HG03060 (cell line): ENCODE measurements at regions not wholly inside any gene's neighbourhood (a gene's known extent, or its start where the extent isn't known, plus 50 kb on each side); places are given as distances from the start of the nearest gene placed in this dataset.

Source experiments
- ATAC-seq: cut with Tn5 transposase; IDR thresholded peaks from one replicate; pipeline ENCODE4 v1.9.1; 2021; ENCODE audit warnings: low read depth, moderate number of reproducible peaks; ENCODE audit not compliant: unreplicated experiment

DNA sequence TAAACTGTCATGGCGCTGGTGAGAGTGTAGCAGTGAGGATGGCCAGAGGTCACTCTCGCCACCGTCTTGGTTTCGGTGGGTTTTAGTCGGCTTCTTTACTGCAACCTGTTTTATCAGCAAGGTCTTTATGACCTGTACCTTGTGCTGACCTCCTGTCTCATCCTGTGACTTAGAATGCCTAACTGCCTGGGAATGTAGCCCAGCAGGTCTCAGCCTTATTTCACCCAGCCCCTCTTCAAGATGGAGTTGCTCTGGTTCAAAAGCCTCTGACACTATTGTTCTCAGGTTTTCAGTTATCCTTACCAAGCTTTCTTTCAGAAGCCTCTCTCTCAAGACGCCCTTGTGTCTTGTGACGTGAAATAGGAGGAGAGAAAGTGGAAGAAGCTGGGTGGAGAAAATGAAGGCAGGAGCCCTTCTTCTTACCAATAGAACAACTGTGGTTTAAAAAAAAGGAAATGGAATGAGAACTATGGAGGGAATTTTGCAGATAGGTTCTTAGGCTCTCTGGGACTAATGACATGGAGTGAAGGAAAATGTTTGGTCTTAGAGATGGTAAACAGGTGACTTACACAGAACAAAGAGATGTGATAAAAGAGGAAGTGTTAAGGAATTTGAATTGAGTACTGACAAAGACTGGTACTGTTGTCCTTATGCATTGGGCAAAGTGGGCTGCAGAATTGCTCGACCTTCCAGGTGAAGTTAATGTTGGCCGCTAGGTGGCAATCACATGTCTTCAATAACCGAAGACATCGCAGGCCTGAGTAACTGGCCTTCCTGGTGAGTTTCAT, 133.3 kb upstream of the RAI14 start:
- peak; percentile 83 for ATAC-seq

- no peak for ATAC-seq
These were observed 132.8 kb upstream of the RAI14 start for GRCh38 chr5:34523387-34523726.

- no peak for ATAC-seq
These were observed 132.0 kb upstream of the RAI14 start for GRCh38 chr5:34524123-34524522.

- no peak for ATAC-seq
These were observed 130.4 kb upstream of the RAI14 start for GRCh38 chr5:34525761-34526160.

GRCh38 chr5:34526682-34527305, 129.3 kb upstream of the RAI14 start:
- no peak for ATAC-seq

GRCh38 chr5:34529581-34530331, 126.4 kb upstream of the RAI14 start:
- ATAC-seq: no peak

- no peak for ATAC-seq
These were observed 125.5 kb upstream of the RAI14 start for GRCh38 chr5:34530637-34531036.

- no peak for ATAC-seq
These were observed 124.3 kb upstream of the RAI14 start for GRCh38 chr5:34531751-34532360.

GRCh38 chr5:34533582-34534522, 122.3 kb upstream of the RAI14 start:
- ATAC-seq: peak; percentile 79

DNA sequence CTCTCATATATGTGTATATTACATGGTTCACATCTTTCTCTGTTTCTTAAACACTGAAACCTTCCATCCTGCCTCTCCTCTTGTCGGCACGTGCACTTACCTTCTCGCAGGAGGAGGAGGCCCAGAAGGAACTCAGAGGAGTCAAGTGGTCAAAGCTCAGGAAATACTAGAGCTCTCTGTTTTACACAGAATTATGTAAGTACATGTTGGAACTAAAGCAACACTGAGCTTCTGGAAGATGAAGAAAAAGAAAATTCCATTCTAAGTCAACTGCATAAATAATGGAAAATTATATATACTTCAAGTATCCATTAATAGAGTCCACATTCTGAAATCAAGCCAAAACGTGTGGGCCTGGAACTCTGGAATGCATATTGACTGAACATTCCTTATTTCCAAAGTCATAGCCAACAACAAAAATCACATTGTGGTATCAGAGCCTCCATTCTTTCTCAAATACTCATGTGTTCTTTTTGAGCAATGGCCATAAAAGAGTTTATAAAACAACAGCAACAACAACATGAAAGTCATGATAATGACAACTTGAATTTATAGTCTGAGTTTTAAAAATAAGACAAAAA, 121.5 kb upstream of the RAI14 start:
- ATAC-seq: no peak

DNA sequence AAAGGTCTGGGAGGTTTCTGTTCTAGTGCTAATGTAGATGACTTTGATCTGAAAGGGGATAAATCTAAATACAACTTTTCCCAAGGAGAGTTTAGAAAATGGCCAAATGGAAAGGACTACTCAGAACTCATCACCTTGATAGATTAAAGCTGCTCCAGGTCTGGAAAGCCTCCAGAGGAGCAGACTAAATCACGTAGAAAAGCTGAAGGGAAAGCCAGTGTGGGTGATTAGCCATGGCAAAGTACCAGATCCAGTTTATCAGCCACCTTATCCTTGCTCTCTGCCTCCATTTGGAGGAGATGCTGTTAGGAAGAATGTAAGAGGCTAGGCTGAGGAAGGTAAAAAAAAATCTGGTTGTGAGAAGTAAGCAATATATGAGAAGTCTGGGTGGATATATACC, 120.7 kb upstream of the RAI14 start:
- no peak for ATAC-seq

- ATAC-seq: no peak
These were observed 120.0 kb upstream of the RAI14 start for GRCh38 chr5:34535944-34536623.

DNA sequence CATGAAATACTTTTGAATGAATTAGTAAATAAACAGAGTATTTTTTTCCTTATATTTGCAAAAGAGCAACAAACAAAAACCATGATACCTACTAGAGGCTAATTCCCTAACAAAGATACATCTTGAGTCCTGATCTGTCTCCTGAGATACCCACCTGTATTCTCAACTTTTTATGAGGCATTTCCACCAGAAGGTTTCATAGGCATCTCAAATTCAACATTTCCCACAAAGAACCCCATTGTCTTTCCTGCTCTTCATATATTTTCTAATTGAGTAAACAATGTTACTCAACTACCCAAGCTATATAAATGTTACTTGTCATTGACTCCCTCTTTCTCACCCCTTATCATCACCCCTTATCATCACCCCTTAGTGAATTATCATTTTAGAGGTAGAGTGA, 119.4 kb upstream of the RAI14 start:
- ATAC-seq: no peak

GRCh38 chr5:34538026-34538672, 118.0 kb upstream of the RAI14 start:
- ATAC-seq: no peak

DNA sequence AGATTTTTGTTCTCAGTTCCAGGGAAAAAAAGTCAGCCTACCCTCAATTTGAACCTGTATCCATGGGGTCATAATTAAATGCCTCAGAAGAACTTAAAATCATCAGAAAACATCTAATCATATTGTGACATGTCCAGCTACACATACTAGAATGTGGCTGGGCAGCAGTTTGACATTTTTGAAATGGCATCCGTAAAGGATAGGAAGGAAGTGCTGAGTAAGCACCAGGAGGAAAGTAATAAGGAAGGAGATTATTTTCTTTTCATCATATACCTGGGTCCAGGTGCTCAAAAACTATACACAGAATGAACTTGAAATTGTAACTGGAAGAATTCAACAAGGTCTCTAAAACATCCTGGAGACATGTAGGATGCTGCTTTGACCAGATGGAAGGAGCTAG, 116.9 kb upstream of the RAI14 start:
- ATAC-seq: no peak

GRCh38 chr5:34541067-34541466, 115.1 kb upstream of the RAI14 start:
- no peak for ATAC-seq

- no peak for ATAC-seq
These were observed 113.3 kb upstream of the RAI14 start for GRCh38 chr5:34542818-34543217.

GRCh38 chr5:34543687-34544086, 112.4 kb upstream of the RAI14 start:
- ATAC-seq: no peak

DNA sequence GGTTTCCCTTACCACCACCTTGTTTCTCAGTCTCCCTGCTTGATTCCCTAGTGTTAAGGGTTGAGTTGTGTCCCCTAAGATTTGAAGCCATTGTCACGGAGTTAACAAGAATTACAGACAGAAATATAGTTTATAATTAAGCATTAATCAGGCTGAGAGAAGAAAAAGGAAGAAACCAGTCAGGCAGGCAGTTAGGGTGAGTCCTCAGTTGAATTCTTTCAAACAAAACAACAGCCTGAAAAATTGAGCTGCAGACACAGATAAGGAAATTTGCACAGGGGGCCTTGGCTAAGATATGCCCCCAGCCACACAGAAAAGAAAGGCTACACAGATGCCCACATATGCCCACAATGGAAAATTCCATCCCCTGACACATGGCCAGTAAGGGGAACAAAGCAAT, 111.7 kb upstream of the RAI14 start:
- ATAC-seq: no peak
